Loucy (cell line): ENCODE measurements at regions not wholly inside any gene's neighbourhood (a gene's known extent, or its start where the extent isn't known, plus 50 kb on each side); places are given as distances from the start of the nearest gene placed in this dataset.

Source experiments
- EZH2phosphoT487 ChIP-seq: fragments of 200-600 bp; IDR thresholded peaks from 2 replicates; pipeline ENCODE4 v1.6.1; 2018; ENCODE audit warnings: antibody characterized with exemption, mild to moderate bottlenecking, moderate library complexity, borderline replicate concordance
- TF ChIP-seq, protein P1 (sequence below): fragments of 200-600 bp; sonication (generic); conservative IDR thresholded peaks from 2 replicates; pipeline ENCODE4 v1.5.1; 2014; ENCODE audit warnings: mild to moderate bottlenecking, antibody characterized with exemption, low read length

DNA sequence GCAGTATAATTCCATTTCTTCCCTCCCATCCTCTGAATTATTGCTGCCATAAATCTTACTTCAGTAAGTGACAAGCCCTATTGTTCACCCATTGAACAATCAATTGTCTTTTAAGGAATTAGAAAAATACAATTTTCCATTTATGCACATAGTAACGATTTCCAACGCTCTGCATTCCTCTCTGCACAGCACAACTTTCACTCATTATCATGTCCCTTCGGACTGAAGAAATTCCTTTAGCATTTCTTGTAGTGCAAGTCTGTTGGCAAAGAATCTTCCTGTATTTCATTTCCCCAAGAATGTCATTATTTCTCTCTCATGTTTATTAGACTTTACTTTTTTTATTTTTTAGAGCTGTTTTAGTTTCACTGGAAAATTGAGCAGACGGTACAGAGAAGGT lies 252.1 kb upstream of the RTL1 start:
- TF ChIP-seq, protein P1, sequence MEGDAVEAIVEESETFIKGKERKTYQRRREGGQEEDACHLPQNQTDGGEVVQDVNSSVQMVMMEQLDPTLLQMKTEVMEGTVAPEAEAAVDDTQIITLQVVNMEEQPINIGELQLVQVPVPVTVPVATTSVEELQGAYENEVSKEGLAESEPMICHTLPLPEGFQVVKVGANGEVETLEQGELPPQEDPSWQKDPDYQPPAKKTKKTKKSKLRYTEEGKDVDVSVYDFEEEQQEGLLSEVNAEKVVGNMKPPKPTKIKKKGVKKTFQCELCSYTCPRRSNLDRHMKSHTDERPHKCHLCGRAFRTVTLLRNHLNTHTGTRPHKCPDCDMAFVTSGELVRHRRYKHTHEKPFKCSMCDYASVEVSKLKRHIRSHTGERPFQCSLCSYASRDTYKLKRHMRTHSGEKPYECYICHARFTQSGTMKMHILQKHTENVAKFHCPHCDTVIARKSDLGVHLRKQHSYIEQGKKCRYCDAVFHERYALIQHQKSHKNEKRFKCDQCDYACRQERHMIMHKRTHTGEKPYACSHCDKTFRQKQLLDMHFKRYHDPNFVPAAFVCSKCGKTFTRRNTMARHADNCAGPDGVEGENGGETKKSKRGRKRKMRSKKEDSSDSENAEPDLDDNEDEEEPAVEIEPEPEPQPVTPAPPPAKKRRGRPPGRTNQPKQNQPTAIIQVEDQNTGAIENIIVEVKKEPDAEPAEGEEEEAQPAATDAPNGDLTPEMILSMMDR = no peak
- TF ChIP-seq EZH2phosphoT487 = no peak
